ENCODE measurements at regions not wholly inside any gene's neighbourhood (a gene's known extent, or its start where the extent isn't known, plus 50 kb on each side); places are given as distances from the start of the nearest gene placed in this dataset.
A peak's percentile ranks its signal among the peaks of the same experiment; 100 is the strongest.

DNA sequence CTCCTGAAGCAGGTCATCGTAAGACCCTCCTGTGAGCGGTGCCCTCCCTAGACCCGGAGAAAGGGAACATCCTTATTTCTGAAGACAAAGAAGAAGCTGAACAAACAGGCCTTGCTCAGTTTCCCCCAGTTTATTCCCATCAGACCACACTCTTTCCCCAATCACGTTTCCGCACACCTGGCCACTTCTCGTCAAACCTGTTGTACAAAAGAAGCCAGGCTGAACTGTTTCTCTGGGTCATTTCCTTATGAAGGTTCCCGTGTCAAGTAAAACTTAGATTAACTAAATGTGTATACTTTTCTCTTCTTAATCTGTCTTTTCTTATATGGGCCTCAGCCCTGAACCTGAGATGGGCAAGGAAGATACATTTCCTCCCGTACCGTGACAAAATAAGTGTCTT, 111.6 kb upstream of the ENPP6 start:
- H2AFZ ChIP-seq (ENCODE audit: low read depth, low read length): no peak overlapping the region
- H3K27ac ChIP-seq (ENCODE audit: low read length): peak overlapping the region; percentile 99
- H3K4me2 ChIP-seq (ENCODE audit: low read length): peak overlapping the region; percentile 76
- H3K4me3 ChIP-seq (ENCODE audit: low read length): no peak overlapping the region
- H3K9ac ChIP-seq (ENCODE audit: low read length): peak overlapping the region; percentile 71
- peaks cover 82% of the 10 kb centered on the region for H3K4me1 ChIP-seq (ENCODE audit: low read length)
- no peaks in the 10 kb centered on the region for H3K36me3 ChIP-seq (replicated peaks; ENCODE audit: low read depth, low read length)
- H3K79me2 ChIP-seq (ENCODE audit: low read length): no peaks in the 10 kb centered on the region
- H4K20me1 ChIP-seq (ENCODE audit: insufficient read depth, low read length): no peaks in the 10 kb centered on the region
- no peaks in the 10 kb centered on the region for H3K27me3 ChIP-seq (ENCODE audit: low read depth, low read length)
- no peaks in the 10 kb centered on the region for H3K9me3 ChIP-seq (ENCODE audit: insufficient read depth, low read length)
- TF ChIP-seq EZH2phosphoT487 (IDR thresholded peaks at IDR 0.05; ENCODE audit: low read depth): no peak
- TF ChIP-seq, protein P1, sequence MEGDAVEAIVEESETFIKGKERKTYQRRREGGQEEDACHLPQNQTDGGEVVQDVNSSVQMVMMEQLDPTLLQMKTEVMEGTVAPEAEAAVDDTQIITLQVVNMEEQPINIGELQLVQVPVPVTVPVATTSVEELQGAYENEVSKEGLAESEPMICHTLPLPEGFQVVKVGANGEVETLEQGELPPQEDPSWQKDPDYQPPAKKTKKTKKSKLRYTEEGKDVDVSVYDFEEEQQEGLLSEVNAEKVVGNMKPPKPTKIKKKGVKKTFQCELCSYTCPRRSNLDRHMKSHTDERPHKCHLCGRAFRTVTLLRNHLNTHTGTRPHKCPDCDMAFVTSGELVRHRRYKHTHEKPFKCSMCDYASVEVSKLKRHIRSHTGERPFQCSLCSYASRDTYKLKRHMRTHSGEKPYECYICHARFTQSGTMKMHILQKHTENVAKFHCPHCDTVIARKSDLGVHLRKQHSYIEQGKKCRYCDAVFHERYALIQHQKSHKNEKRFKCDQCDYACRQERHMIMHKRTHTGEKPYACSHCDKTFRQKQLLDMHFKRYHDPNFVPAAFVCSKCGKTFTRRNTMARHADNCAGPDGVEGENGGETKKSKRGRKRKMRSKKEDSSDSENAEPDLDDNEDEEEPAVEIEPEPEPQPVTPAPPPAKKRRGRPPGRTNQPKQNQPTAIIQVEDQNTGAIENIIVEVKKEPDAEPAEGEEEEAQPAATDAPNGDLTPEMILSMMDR (IDR thresholded peaks at IDR 0.05; ENCODE audit: low read depth, low read length): no peak

DNA sequence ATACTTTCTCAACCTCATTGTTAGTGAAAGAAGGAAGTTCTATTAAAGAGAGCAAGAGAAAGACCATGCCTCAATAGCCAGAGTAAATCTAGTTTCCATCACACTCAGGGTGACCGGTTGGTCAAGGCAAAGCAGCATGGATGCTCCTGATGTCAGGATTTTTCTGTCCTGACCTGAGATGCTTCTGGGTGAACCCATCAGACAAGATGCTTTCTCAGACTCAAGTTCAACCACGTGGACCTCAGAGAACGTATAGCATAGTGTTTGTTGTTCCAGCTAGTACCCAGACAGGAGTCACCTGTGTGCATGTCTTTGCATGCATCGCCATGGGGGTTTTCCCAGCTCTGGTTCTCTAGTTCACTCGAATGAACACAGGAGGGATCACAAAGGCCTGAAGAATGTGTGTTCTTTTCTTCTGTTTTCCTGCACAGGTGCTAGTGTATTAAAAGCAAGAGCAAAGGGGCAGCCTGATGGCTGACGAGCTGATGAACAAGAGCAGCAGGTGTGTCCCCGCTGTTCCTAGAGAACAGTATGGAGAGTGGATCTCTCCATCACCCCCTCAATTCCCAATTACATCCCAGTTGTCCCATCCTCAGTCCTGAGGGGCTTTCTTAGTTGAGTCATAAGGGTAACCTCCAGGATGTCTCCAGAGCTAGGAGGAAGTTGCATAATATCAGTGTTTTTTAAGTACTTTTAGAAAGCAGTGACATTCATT, 110.5 kb upstream of the ENPP6 start:
- Histone ChIP-seq H3K36me3 (replicated peaks; ENCODE audit: low read depth, low read length) (no peaks in the 10 kb centered on the region), H3K4me2 (ENCODE audit: low read length) (peak overlapping the region; percentile 76), H3K4me3 (ENCODE audit: low read length) (peak overlapping the region; percentile 31; the same call in 1 of the 2 replicates), H4K20me1 (ENCODE audit: insufficient read depth, low read length) (no peaks in the 10 kb centered on the region), H3K27ac (ENCODE audit: low read length) (peak overlapping the region; percentile 99), H3K27me3 (ENCODE audit: low read depth, low read length) (no peaks in the 10 kb centered on the region), H2AFZ (ENCODE audit: low read depth, low read length) (no peak overlapping the region), H3K9me3 (ENCODE audit: insufficient read depth, low read length) (no peaks in the 10 kb centered on the region), H3K9ac (ENCODE audit: low read length) (peak overlapping the region; percentile 71), H3K79me2 (ENCODE audit: low read length) (no peaks in the 10 kb centered on the region), H3K4me1 (ENCODE audit: low read length) (peaks cover 88% of the 10 kb centered on the region)
- TF ChIP-seq, protein P1 (IDR thresholded peaks at IDR 0.05; ENCODE audit: low read depth, low read length): no peak
- no peak for TF ChIP-seq EZH2phosphoT487 (IDR thresholded peaks at IDR 0.05; ENCODE audit: low read depth)

DNA sequence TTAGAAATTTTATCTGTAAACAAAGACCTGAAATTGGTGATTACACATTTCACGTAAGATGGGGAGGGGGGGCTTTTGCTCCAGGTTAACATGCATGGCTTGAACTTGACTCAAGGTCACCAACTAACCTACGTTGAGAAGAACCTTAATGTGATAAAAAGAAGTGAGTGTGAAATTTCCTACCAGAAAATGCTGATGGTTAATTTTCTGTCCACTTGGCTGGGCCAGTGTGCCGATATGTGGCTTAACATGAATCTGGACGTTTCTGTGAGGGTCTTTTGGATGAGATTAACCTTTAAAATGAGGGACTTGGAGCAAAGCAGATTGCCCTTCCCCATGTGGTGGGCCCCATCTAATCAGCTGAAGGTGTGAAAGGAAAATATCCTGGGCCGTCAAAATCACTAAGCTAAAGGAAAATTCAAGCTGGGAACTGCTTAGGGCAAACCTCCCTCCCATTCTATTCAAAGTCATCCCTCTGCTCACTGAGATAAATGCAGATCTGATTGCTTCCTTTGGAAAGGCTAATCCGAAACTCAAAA, 107.3 kb upstream of the ENPP6 start:
- Histone ChIP-seq H4K20me1 (ENCODE audit: insufficient read depth, low read length) (no peaks in the 10 kb centered on the region), H3K9ac (ENCODE audit: low read length) (no peak overlapping the region), H3K79me2 (ENCODE audit: low read length) (no peaks in the 10 kb centered on the region), H2AFZ (ENCODE audit: low read depth, low read length) (no peak overlapping the region), H3K27ac (ENCODE audit: low read length) (peak overlapping the region; percentile 99), H3K9me3 (ENCODE audit: insufficient read depth, low read length) (no peaks in the 10 kb centered on the region), H3K36me3 (replicated peaks; ENCODE audit: low read depth, low read length) (no peaks in the 10 kb centered on the region), H3K4me1 (ENCODE audit: low read length) (peaks cover 72% of the 10 kb centered on the region), H3K4me3 (ENCODE audit: low read length) (no peak overlapping the region), H3K27me3 (ENCODE audit: low read depth, low read length) (no peaks in the 10 kb centered on the region), H3K4me2 (ENCODE audit: low read length) (no peak overlapping the region)
- TF ChIP-seq, protein P1 (IDR thresholded peaks at IDR 0.05; ENCODE audit: low read depth, low read length): no peak
- TF ChIP-seq EZH2phosphoT487 (IDR thresholded peaks at IDR 0.05; ENCODE audit: low read depth): no peak

DNA sequence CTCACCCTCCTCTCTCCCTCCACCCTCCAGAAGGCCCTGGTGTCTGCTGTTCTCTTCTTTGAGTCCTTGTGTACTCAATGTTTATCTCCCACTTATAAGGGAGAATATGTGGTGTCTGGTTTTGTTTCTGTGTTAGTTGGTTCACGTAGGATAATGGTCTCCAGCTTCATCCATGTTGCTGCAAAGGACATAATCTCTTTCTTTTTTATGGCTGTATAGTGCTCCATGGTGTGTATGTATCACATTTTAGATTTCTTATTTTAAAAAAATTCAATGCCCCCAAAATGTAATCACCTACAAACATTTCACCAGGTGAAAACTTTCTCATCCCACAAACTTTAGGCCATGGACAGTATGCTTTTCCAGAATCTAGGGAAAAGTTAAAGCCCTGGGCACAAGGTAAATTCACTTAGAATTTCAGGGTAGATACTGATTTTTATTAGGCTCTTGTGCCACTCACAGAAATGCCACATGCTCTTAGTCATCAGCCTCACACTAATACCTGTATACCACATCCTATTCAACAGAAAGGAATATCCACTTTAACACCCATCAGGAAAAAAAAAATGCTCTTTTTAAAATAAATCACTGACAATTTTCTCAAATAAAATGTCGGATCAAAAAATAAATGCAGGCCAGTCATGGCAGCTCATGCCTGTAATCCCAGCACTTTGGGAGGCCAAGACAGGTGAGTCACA, 104.8 kb upstream of the ENPP6 start:
- Histone ChIP-seq H4K20me1 (ENCODE audit: insufficient read depth, low read length) (no peaks in the 10 kb centered on the region), H3K27ac (ENCODE audit: low read length) (no peak overlapping the region), H3K4me1 (ENCODE audit: low read length) (peaks cover 68% of the 10 kb centered on the region), H2AFZ (ENCODE audit: low read depth, low read length) (no peak overlapping the region), H3K9ac (ENCODE audit: low read length) (no peak overlapping the region), H3K27me3 (ENCODE audit: low read depth, low read length) (no peaks in the 10 kb centered on the region), H3K4me3 (ENCODE audit: low read length) (no peak overlapping the region), H3K9me3 (ENCODE audit: insufficient read depth, low read length) (no peaks in the 10 kb centered on the region), H3K4me2 (ENCODE audit: low read length) (no peak overlapping the region), H3K79me2 (ENCODE audit: low read length) (no peaks in the 10 kb centered on the region), H3K36me3 (replicated peaks; ENCODE audit: low read depth, low read length) (no peaks in the 10 kb centered on the region)
- TF ChIP-seq, protein P1 (IDR thresholded peaks at IDR 0.05; ENCODE audit: low read depth, low read length): no peak
- TF ChIP-seq EZH2phosphoT487 (IDR thresholded peaks at IDR 0.05; ENCODE audit: low read depth): no peak
